GM21360 (cell line): ENCODE measurements at regions not wholly inside any gene's neighbourhood (a gene's known extent, or its start where the extent isn't known, plus 50 kb on each side); places are given as distances from the start of the nearest gene placed in this dataset.
A peak's percentile ranks its signal among the peaks of the same experiment; 100 is the strongest.
"Not testable (repeated sequence)": the region's sequence is repeated elsewhere in the genome, so short reads cannot be mapped to it uniquely, and the experiment has no call there.

Source experiments
- ATAC-seq: cut with Tn5 transposase; IDR thresholded peaks from one replicate; pipeline ENCODE4 v1.9.1; 2021; ENCODE audit warnings: mild to moderate bottlenecking, moderate library complexity; ENCODE audit not compliant: unreplicated experiment

DNA sequence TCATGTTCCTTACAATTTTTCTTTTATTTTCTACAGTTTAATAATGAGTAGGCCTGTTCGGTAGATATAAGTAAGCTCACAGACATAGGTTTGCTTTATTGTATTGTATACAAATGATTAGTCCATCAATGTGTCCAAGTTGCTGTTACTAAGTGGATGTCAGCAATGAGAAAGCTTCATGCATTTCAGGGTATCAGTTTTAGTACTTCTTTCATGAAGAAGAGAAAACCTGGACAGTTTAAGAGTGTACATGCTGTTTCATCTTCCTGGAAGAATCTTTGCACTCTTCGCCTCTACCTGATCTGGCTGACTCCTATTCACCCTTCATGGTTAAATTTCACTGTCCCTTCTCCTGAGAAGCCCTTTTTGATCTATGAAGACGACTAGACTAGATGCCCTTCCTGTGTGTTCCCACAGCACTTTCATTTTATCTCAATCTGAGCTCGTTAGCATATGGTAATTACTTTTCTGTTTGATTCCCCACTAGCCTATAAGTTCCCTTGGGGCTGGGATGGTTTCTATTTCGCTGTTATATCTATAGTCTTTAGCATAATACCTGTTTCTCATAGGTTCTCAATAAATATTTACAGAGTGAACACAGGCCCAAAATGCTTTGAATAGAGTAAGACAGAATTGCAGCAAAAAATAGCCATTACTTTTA lies 70.7 kb downstream of the CETN3 start:
- ATAC-seq, result peak; percentile 70

DNA sequence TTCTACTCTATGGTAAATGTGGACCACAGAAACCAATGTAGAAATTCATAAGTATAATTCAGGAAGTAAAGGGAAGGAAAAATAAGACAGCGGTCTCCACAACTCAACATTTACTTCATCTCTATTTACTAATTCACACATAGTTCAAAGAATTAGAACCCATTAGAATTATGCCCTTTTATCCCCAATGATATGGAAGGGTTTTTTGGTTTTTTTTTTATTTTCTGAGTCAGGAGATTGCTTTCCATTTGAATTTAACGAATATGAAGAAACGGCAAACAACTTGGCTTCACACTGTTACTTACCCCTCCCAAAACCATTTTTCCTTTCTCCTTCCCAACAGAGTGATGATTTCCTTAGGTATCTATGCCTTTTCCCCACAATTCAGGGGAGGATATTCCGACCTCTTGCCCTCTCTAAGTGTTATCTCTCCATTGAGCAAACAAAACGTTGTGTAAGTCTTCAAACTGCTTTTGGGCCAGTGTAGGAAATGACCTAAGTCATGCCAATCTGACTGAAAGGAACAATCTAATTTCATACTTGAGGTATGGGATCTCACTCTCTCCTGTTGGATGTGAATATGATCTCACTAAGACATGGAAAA lies 72.0 kb downstream of the CETN3 start:
- ATAC-seq, result no peak

DNA sequence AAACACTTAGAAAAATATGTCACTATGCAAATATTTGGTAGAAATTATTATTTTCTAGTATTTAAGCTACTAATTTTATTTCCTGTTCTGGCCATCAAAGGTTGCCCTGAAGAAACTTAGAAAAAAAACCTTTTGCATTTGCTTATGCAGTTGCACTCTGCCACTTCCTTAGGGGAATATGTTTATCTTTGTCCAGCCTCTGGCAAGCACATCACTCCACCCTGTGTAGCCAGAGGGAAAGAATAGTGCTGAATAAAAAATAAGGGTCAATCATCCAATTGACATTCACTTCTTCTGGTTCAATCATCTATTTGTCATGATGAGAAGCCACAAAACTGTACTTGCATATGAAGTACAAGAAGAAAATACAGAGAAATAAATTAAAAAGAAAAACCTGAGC lies 72.8 kb downstream of the CETN3 start:
- no peak for ATAC-seq

DNA sequence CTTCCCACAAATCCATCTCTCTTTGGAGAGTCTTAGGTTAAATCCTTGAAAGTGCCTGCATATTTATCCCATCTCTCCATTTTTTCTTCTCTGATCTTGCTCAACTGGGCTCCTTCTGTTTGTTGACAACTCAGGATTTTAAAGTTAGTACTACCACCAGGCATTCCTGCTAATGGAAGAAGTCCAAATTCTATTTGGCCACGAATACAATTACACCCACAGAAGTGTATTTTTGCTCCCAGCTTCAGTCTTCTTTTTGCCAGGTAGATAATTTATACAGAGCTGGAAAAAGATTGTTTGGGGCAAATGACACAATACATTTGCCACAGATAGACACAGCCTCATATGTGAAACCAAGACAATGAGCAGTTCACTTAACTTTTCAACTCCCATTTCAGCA lies 74.8 kb downstream of the CETN3 start:
- no peak for ATAC-seq

DNA sequence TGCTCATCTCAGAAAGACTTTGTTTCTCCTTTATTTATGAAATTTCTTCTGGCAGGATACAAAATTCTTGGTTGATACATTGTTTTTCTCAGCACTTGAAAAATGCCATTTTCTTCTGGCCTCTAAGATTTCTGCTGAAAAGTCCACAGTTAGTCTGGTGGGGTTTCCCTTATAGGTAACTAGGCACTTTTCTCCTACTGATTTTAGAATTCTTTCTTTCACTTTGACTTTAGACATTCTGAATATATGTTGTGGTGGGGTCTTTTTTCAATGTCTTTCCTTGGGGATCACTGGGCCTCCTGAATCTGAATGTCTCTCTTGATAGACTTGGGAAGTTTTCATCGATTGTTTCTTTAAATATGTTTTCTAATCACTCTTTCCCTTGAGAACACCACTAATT lies 79.6 kb downstream of the CETN3 start:
- ATAC-seq, result no peak

DNA sequence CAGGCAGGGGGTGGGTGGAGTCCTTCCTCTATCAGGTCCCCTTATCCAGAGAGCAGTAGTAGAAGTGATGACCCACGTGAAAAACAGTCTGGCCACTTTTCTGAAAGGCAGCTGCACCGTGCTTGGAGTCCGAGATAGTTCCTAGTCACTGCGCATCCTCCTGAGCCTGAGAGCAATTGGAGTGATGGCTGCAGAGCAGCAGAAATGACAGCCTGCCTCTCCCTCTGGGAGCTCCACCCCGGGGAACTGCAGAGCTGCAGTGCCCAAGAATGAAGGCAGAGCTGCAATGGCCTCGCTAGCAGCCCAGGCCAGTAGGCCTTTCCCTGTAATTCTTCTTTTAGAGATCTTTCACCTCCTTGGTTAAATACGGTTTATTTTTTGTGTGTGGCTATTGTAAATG lies 82.6 kb downstream of the CETN3 start:
- ATAC-seq, result no peak

DNA sequence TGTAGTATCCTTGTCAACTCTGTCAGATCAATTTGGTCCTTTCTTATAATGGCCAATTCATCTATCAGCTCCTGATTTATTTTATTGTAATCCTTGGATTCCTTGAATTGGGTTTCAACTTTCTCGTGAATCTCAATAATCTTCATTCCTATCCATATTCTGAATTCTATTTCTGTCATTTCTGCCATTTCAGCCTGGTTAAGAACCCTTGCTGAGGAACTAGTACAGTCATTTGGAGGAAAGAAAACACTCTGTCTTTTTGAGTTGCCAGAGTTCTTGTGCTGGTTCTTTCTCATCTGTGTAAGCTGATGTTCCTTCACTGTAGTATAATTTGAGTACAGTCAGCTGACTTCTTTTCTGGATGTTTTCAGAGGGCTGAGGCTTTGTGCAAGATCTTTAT lies 84.5 kb downstream of the CETN3 start:
- no peak for ATAC-seq

DNA sequence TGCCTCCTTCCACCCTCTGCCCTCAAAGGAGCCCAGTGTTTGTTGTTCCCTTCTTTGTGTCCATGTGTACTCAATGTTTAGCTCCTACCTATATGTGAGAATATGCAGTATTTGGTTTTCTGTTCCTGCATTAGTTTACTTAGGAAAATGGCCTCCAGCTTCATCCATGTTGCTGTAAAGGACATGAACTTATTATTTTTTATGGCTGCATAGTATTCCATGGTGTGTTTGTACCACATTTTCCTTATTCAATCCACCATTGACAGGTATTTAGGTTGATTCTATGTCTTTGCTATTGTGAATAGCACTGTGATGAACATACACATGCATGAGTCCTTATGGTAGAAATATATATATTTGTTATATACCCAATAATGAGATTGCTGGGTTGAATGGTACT lies 89.2 kb downstream of the CETN3 start:
- not testable (repeated sequence) for ATAC-seq

DNA sequence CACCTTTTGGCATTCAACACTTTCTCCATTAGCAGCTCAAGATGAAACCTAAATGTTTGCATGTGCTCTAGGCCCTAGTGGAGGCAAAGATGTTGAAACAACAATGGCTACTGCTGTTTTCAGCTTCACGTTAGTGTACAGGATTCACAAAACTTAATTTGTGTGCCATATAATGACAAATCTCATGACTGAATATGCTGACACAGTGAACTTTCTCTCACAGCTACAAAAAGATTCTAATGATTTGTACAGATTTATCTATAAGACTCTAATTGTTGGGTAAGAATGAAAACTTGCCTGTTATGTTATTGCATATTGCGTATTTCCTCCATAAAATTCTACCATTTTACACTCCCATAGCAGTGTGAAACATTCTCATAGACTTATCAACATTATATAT lies 97.5 kb downstream of the CETN3 start:
- ATAC-seq, result no peak

DNA sequence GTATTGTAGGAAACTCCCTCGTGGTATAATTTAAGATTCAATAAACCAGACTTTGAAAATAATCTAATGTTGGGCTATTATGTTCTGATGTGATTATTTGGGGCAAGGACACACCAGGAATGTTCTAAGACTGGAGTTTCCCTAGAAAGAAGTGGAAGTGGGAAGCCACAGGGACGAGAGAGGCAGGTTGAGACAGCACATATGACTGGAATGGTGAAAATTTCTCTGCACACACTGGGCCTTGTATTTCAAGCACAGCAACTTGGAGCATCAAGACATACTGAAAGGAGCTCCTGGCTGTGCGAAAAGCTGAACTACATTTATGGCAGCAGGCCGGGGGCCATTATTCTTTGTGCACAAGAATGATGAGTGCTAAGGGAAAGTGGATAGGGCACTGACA lies 98.2 kb downstream of the CETN3 start:
- no peak for ATAC-seq

DNA sequence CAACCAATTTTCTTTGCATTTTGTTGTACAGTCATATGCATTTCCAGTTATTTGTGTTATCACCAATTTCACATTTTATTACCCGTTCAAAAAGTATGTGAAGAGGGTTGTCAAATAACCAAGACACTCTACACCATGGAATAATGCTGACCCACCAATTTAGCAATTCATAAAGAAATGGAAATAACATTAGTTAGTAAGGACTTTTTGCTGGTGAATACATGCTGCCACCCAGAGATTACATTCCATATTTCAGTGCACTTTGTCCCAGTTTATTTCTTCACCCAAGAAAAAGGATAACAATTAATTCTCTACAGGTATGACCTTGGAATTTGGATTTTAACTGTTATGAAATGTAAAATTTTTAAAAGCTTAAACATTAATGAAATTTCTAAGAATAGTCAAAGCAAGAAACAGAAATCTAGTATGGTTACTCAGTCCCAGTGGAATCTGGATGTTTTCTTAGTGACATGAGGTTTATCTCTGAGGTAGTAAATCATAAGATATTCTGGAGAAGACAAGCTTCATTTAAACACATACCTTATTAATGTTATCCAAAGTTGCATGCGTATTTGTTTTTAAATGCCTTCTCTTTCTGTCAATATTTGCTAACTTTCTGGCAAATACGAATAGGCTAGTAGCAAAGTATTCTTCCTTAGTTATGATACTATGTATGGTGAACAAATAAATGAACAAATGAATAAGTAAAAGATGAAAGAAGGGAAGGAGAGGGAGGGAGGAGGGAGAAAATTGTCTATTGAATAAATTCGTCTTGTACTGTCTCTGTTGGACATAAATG lies 100.6 kb downstream of the CETN3 start:
- ATAC-seq, result no peak

DNA sequence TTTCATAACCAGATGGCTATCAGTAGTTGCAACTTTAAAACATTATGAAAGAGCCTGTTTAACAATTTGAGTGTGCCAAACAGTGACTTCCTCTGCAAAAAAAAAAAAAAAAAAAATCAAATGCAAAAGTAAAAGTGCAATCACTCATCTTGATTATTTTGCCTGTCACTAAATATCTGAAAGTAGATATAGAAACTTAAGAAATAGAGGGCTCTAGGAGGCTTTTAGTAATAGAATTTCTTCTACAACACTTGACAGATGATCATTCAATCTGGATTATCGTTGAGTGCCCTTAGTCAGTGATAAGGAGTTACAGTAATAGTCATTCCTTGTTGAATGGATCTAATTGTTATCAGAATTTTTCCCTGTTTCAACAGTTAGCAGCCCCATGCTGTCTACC lies 101.8 kb downstream of the CETN3 start:
- ATAC-seq, result no peak

DNA sequence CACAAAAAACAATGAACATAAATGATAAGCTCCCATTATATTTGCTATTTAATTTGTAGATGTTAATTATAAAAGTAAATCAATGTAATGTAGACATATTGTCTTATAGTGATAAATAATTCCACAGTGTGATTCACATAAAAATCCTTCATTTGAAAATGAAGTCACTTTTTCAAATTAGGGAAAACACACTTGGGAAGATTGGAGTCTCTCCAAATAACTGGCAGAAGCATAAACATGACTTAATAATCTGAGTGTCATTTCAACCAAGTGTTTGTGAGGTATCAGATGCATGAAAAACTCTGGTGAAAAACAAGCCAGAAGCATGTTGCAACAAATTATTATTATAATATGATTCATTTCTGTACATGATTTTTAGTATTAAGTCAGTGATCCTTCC lies 102.2 kb downstream of the CETN3 start:
- ATAC-seq, result no peak

DNA sequence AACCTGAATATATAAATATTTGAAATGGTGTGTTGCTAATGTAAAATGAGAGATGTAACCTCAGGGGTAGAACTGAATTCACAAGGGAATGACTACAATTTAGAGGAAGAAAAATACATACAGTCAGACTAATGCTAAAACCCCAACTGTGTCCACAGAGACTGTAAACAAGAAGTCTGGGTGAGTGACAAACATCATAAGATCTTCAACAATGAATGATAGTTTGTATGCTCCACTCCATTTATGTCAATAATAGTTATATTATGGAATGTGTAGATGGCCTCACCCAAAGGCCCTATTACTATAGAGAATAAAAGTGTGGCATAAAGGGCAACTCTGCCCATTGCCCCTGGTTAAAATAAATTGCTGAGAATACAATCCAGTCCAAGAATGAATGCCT lies 102.9 kb downstream of the CETN3 start:
- ATAC-seq, result no peak

DNA sequence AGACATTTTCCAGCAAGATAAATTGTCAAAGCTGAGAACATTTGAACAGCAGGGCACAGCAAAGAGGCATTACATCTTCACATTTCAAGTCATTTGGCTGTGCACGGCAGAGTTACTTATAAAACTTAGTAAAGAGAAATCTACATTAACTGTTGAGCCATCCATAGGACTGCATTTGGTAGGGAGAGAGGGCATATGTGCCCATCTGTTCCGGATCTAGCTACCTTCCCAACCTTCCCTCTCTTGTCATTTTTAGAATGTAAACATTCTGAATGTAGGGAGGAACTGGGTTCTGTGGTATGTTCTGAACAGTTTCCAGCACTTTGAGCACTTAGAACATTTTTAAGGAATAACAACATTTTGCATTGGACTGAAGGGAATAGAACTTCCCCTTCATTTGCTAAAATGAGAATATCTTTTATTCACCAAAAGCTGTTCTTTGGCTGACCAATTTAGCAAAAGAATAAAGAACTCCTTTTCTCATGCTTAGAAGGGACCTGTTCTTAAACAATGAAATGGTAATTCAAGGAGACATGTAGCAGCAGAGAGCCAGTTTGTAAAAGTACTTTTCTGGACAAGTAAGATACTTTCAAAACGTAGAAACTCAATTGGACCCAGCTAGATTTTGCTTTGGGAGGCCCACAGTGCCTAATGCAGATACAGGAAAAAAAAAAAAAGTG lies 104.4 kb downstream of the CETN3 start:
- ATAC-seq, result no peak

DNA sequence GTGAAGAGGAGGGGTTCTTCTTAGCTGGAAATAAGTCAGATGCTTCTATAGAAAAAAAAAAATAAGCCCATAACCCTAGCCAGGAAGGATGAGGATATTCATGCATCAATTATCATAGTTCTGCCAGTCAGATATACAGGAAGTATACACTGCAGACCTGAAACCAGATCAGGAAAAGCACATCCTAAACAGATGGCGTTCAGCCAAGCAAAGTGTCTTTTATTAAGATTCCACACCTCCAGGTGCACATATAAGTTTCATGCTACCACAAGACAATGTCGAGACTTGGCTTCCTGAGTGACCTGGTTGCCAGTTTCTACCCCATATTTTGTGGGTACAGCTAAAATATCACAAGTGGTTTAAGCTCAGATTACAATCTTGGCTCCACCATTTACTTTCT lies 108.3 kb downstream of the CETN3 start:
- no peak for ATAC-seq

DNA sequence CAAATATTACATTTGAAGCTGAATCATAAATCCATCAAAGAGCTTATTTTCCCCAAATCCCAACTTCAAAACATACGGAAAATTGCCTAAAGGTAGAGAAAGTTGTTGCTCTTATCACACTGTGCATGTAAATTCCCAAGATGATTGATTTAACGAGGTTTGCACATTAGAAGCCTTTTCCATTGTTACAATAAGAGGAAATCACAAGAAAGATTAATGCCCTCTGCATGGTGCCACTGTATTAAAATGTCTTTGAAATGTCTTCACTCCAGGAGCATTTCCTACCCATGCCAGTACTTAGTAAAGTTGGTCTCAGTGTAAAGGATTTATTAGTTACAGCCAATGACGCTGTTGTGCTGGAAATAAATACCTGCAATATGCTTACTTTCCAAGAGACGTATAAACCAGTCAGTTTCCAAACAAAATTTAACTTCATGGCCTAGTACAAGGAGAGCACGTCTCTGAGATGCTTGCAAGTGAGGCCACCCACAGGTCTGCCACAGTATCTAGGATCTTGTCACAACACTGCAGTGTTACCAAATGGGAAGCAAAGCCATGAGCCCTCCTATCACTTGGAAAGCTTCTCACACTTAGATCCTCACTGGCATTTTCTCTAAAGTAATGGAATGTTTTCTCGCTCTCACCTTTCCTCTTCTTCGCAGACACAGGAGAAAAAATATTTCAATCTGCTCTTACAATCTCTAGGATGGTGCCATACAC lies 112.4 kb downstream of the CETN3 start:
- ATAC-seq, result no peak

DNA sequence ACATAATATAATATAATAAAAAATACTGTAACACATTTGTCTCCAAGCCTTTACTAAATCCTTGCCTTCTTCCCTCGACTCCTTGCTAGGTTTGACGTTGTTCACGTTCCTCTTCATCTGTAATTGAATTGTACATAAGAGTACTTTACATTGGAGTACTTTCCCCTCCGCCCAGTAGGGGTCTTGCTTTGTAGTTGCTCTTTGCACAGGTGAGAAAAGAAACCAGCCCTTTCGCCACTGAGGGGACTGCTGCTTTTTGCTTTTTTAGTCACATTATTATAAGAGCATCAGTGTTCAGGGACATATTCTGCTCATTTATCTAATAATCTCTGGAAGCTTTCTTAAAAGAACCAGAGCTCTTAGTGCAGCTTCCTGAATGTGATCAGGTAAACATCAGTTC lies 115.0 kb downstream of the CETN3 start:
- no peak for ATAC-seq

DNA sequence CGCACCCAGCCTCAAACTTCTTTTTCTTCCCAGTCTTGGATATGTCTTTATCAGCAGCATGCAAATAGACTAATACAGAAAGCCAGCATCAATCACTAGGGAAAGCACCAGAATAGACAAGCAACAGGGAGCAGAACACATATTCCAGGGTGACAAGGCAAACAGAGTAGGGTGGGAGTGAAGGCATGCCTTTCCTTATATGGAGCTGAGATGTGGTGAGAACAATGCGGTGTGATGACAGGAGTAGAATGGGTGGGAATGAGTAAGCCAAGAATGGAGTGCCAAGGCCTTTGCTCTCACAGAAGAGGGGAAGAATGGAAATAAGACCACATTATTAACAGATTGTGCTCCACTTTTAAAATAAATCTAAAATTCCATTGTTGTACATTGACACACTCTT lies 115.6 kb downstream of the CETN3 start:
- no peak for ATAC-seq

DNA sequence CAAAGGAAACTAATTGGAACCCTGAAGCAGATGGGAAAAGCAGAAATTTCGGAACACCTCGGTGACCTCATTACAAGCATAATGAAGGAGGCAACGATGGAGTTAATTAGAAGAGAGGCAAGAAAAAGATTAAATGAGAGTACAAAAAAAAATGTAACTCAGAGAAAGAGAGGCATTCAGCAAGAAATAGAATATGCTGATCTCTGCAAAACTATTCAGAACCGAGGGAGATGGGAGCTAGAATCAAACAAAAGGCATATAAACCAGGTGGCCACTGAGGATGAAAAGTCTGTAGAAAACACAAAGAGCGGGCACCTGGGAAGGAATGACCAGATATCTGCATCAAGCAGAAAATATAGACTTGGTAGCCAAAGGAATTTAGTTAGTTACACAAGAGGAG lies 118.9 kb downstream of the CETN3 start:
- no peak for ATAC-seq

DNA sequence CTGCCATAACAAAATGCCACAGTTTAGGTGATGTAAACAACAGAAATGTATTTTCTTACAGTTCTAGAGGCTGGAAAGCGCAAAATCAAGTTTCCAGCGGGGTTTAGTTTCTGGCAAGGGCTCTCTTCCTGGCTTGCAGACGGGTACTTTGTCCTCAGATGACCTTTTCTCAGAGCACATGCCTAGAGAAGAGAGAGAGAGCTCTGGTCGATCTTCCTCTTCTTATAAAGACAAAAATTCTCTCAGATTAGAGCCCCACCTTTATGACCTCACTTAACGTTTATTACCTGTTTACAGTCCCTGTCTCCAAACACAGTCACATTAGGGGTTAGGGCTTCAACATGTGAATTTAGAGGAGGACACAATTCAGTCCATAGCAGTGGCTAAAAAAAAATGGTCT lies 119.7 kb downstream of the CETN3 start:
- no peak for ATAC-seq
